GM19438 (cell line): ENCODE measurements at regions not wholly inside any gene's neighbourhood (a gene's known extent, or its start where the extent isn't known, plus 50 kb on each side); places are given as distances from the start of the nearest gene placed in this dataset.
"Not testable (repeated sequence)": the region's sequence is repeated elsewhere in the genome, so short reads cannot be mapped to it uniquely, and the experiment has no call there.

ENCODE experiments used
- ATAC-seq: cut with Tn5 transposase; IDR thresholded peaks from one replicate; pipeline ENCODE4 v1.9.1; 2021; ENCODE audit warnings: low read depth; ENCODE audit not compliant: unreplicated experiment

DNA sequence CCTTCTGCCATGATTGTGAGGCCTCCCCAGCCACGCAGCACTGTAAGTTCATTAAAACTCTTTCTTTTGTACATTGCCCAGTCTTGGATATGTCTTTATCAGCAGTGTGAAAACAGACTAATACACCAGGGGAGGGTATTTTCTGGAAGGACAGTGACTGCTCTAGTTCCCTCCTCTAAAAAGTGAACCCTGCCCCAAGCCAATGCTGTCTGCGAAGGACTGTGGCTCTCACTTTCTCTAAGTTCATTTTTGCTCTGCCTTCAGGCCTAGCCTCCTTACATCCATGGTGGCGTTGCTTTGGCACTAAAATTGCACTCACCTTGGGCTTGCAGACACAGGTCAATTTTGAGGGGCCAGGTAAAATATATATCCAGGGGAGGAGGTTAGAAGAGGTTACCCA lies 323.0 kb downstream of the VRK1 start:
- no peak for ATAC-seq

DNA sequence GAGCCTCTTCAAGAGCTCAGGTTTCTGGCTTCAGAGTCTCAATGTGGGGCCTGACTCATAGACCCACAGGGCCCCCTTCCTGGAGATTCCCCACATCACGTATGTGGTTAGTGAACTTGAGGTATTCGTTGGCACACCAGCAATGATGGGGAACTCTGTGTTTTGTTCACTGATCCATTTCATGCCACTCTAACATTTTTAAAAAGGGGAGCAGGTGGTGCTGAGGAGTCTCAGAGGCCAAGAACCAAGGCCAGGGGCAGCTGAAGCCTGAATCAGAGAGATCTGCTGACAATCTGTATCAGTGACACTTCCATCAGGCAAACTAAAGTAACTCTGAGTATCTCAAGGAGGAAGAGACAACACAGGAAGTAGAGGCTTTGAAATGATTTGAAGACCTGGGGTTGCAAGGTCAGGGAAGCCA lies 323.4 kb downstream of the VRK1 start:
- no peak for ATAC-seq

DNA sequence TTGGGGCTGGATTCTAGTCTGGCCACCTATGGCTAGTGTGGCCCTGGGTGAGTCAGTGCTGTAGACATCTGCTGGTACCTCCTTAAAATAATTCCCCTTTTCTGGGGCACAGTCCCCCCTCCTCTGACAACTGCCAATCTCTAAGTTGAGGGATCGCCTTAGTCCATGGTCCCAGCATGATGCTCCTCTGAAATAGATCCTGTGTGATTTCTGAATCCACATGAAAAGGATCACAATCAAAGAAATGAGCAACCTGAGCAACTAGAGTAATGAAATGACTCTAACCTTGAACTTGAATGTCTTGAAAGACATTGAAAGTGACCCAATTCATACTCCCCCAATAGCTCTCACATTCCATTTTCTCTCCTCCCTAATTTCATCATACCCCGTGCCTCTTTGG lies 332.5 kb downstream of the VRK1 start:
- ATAC-seq = no peak

DNA sequence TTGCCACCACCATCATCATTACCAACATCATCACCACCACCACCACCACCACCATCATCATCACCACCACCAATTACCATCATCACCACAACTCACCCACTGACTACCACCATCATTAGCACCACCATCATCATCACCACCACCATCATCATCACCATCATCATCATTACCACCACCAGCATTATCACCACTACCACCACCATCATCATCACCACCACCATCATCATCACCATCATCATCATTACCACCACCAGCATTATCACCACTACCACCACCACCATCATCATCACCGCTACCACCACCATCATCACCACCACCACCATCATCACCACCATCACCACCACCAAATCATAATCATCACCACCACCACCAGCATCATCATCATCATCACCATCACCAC lies 338.7 kb downstream of the VRK1 start:
- not testable (repeated sequence) for ATAC-seq

DNA sequence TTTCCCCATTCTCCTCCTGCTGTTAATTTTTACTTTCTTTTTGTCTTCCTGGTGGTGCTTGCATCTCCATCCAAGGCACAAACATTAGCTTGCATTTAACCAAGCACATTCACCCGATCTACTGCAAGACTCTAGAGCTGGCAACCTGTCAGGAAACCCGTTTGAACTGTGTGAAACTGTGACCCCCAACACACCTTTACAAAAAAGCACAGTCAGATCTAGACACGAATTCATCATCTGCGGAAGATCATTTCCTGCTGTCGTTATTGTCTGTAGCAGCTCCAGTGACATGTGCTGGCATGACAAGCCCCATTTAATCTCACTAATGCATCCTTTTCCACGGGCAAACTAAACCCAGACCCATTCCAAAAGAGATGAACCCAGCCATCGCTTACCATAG lies 340.5 kb downstream of the VRK1 start:
- no peak for ATAC-seq

DNA sequence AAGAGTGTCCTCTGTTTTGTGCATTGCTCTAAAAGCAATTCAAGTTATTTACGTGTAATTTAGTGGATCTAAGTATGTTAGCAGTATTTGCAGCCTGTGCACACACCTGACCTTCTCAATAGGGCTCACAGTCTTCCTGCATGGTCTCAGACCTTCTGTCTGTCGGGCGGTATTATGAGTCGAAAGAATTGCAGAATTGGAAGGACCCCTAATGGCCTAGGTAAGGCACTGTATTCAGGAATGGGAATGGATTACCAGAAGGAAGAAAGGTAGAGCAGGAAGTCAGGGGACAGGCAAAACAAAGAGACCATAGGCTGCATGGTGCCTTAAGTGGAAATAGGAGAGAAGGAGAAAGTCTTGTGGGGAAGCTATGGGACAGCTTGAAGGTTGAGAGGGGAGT lies 341.6 kb downstream of the VRK1 start:
- ATAC-seq = no peak

DNA sequence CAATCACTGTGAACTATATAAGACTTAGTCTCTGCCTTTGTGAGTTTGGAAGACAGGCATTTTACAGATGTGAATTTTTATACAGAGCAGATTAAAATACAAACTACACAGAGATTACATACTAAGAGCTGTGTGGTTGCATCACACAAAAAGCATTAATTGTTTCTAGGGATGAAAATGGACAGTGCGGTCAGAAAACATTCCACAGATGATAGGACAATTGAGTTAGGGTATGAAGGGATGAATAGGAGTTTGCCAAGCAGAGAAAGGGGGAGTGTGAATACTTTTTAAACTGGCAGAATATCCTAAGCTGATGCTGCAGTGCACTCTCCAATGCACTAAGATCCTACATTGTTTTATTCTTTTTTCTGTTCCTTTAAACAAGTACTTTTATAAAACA lies 345.8 kb downstream of the VRK1 start:
- no peak for ATAC-seq

DNA sequence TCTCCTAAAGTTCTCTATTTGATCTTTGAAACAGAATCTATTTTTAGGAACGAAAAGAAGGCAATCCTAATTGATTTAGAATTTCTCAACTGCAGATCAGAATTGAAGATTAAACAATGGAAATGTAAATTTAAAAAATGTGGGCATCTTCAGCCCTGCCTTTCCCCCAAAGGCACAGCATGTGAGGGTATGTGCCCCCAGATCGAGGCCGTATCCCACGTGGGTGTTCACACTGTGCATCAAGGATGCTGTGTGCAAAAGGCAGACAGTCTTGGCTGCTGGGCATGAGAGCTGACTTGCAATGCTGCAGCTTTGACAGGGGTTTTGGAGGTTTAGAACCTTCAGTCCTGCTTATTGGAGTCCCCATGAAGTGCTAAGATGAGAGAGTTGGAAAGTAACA lies 346.3 kb downstream of the VRK1 start:
- ATAC-seq = no peak

DNA sequence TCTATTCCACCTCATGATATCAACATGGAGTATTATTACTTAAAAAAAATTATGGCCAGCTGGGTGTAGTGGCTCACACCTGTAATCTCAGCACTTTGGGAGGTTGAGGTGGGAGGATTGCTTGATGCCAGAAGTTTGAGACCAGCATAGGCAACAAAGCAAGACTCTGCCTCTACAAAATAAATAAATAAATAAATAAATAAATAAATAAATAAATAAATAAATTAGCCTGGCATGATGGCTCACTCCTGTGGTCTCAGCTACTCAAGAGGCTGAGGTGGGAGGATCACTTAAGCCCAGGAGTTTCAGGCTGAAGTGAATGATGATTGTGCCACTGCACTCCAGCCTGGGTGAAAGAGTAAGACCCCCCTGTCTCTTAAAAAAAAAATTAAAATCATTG lies 350.8 kb downstream of the VRK1 start:
- not testable (repeated sequence) for ATAC-seq

DNA sequence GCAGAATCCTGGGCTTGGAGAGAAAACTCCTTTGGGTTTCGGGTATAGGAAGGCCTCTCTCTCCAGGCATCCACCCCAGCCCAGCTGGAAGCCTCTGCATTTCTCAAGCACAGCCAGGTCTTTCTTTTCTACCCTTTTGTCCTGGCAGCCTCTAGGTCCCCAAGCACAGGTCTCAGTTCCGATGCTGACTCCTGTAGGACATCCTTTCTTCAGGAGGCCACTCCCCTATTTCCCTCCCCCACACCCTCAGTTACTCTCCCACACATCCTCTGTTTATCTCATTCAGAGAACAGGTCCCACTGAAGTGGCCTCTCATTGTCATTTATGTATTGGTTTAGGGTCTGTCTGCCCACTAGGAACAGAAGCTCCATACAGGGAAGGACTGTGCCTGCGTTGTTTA lies 352.6 kb downstream of the VRK1 start:
- no peak for ATAC-seq

DNA sequence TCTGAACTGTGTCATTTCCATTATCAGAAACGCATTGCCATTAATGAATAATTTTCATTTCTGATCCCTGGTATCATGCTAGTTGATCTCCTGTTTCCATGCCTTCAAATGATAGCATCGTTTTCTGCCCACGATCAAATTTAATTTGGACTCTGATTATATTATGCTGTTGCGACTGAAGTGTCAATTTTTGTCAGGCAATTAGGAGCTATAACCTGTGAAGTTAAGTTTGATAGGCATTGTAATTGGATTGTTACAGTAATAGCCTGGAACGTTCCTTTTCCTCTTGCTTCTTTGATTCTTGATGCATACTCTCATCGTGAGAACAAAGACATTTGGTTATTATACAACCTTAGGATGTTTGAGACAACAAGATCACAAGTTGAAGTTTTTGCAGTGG lies 356.3 kb downstream of the VRK1 start:
- ATAC-seq = no peak

DNA sequence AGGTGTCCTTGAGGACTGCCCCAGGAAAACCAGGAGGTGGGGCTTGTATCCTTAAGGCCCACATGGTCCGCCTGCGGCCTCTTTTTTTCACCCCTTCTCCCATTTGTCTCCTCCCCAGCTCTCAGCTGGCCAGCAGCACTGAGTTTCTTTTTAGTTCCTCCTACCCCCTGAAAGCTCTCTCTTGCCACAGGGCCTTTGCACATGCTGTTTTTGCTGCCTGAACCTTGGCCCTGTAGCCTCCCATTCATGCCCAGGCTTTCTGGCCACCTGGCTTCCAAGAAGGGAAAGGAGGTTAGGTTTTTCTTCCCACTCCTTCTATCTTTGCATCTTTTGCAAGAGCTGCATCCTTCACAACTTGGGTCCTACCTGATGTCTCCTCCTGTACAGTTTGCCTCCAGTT lies 358.1 kb downstream of the VRK1 start:
- no peak for ATAC-seq

DNA sequence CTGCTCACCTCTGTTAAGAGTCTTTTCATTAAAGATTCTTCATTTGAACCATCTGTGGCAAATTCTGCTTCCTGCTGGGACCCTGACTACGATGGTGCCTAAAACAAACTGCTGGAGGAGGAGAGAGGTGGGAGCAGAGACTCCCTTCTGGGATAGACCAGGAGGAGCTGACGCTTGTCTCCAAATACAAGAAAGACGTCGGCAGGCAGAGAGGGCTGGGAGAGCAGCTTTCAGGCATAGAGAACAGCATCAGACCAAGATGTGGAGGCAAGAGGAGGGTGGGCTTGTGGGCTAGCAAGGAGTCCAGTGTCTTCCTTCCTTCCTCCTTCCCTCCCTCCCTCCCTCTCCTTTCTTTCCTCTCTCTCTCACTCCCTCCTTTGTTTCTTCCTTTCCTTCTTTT lies 358.6 kb downstream of the VRK1 start:
- ATAC-seq = no peak

DNA sequence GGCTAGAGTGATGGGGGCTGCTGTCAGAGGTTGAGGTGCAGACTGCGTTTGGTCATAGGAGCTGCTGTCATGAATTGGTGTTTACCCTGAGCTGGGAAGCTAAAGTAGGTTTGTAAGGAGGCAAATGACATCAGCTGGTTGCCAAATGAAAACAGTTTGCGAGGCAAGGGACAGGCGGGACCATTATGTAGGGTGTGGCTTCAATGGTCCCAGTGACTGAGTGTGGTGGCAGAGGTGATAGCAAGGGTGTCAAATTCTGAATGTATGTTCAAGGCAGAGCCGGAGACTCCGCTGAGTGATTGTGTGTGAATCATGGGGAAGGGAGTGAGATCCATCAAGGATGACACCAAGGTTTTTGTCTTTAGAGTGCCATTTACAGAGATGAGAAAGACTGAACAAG lies 359.5 kb downstream of the VRK1 start:
- ATAC-seq = no peak

DNA sequence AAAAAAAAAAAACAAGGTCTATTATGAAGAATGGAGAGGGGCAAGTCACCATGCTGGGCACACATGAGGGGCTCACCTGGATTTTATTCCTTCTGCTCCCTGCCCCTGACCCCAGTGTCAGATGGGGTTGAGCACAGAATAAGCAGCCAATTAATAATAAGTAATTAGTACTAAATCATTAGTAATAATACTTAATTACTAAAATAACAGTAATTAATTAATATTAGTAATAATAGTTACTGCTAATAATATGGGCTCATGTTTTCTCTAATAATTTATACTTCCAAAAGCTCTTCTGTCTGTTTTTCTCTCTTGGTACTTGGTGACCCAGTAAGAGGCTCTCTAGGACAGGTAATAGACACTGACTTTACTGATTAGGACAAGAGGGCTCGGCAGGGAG lies 360.9 kb downstream of the VRK1 start:
- no peak for ATAC-seq

DNA sequence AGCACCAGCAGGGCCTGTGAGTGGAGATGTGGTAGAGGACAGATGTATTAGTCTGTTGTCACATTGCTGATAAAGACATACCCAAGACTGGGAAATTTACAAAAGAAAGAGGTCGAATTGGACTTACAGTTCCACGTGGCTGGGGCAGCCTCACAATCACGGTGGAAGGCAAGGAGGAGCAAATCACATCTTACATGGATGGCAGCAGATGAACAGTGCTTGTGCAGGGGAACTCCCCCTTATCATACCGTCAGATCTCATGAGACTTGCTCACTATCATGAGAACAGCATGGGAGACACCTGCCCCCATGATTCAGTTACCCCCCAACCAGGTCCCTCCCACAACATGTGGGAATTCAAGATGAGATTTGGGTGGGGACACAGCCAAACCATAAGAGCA lies 361.9 kb downstream of the VRK1 start:
- ATAC-seq = no peak

DNA sequence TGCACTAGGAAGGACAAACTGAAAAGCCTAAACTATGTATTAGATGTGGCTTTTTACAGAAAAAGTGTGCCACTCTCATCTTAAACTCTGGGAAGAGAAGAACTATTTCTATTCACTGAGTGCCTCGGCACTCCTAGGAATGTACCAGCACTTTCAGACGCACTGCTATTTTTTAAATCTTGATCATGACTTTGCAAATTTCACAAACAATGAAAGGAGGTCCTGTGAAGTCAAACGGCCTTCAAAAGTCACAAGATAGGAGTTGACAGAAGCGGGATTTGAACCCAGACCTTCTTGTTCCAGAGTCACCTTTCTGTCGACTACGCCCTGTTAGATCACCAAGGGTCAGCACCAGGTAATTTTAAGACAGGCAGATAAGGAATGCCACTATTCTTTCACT lies 365.4 kb downstream of the VRK1 start:
- ATAC-seq = no peak

DNA sequence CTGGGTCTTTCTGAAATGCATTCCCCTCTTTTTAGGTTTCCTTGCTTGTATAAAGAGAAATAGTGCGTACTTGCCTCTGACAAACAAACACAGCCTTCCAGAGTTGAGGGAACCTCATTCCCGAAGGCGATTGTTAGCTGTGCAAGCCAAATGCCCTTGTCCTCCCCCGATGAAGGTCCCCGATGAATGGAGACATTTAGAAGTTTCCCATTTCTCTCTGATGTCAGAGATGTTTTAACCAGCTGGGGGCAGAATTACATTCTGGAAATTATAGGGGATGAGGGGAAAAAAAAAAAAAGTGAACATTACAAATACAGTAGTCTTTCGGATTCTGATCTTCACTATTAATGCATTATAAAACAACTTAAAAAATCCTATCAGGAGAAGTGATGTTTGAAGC lies 366.8 kb downstream of the VRK1 start:
- no peak for ATAC-seq

DNA sequence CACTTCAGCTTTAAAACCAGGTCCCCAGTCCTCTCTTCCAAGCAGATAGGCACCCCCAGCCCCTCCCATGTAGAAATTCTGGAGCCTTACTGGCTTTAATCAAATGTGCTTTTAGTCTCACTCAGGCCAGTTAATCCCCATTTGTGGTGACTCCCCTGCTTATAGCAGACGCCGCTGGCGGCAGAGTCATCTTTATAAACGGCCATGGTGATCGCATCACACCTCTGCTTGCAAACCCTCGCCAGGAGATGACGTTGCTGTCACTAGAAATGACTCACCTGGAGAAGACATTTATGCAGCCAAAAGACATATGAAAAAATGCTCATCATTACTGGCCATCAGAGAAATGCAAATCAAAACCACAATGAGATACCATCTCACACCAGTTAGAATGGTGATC lies 369.3 kb downstream of the VRK1 start:
- no peak for ATAC-seq

DNA sequence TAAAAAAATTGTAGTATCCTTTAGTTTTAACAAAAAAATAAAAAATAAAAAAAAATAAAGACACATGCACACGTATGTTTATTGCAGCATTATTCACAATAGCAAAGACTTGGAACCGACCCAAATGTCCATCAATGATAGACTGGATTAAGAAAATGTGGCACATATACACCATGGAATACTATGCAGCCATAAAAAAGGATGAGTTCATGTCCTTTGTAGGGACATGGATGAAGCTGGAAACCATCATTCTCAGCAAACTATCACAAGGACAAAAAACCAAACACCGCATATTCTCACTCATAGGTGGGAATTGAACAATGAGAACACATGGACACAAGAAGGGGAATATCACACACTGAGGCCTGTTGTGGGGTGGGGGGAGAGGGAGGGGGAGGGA lies 370.4 kb downstream of the VRK1 start:
- not testable (repeated sequence) for ATAC-seq

DNA sequence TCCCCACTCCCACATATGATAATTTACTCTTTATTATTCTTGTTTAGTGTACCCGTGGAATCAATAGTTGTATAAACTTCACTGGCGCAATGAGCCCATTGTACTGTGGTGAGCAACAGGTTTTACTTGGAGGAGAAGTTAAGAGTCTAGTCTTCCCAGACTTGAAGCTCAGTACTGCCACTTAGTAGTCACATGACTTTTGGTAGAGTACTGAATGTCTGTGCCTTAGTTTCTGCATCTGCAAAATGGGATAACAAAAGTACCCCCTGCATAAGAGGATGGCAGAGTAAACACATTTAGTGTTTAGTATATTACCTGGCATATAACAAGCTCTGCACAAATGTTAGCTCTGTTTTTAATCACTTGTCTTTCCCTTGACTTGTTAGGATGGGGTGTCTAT lies 375.5 kb downstream of the VRK1 start:
- no peak for ATAC-seq

DNA sequence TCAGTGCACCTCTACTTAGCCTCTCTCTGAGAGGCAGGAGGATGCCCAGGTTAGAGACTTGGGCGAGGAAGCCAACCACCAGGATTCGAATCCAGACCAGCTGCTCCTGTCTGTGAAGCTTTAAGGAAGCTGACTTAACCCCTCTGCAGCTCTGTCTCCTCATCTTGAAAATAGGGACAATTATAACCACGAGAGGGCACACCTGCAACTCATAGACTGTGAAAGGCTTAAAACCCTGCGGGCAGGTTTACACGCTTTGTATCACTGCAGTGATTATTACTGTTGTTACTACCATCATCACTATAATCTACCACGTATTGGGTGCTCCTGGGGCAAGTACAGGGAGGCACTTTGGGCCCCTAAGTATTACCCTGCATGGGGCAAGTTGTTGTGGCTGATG lies 379.8 kb downstream of the VRK1 start:
- ATAC-seq = no peak

DNA sequence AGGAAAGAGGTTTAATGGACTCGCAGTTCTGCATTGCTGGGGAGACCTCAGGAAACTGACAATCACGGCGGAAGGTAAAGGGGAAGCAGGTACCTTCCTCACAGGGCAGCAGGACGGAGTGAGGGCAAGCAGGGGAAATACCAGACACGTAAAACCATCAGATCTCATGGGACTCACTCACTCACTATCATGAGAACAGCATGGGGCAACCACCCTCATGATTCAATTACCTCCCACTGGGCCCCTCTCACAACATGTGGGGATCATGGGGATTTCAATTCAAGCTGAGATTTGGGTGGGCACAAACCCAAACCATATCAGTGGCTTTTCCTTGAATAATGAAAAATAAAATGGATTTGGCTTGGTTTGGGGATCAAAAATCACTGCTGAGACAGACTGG lies 380.5 kb downstream of the VRK1 start:
- ATAC-seq = no peak

DNA sequence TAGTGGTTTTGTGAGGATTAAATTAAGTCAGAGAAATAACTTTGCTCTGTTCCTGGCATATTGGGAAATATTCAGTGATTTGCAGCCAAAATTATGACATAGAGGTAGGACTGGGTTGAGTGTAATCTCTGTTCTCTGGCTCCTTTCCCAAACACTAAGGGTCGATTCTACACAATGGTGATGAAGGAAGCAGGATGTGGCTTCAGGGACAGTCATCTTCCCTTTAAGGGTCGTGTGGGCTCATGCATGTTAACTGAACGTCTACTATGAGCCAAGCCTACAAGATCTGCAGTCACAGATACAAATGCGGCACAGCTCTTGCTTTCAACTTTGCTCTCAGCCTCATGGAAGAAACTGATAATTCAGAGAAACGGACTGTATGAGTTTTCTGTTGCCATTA lies 381.6 kb downstream of the VRK1 start:
- ATAC-seq = no peak
